Neural progenitor cell (in vitro differentiated cells): ENCODE measurements at regions not wholly inside any gene's neighbourhood (a gene's known extent, or its start where the extent isn't known, plus 50 kb on each side); places are given as distances from the start of the nearest gene placed in this dataset.

ENCODE experiments used
- EZH2 ChIP-seq: fragments of 200-600 bp; sonication (generic); IDR thresholded peaks from 2 replicates; pipeline ENCODE4 v1.6.1; 2017; ENCODE audit warnings: antibody characterized with exemption, mild to moderate bottlenecking, moderate library complexity
- TF ChIP-seq, protein P1 (sequence below): fragments of 200-600 bp; sonication (generic); IDR thresholded peaks from 2 replicates; pipeline ENCODE4 v1.5.1; 2017; ENCODE audit warnings: antibody characterized with exemption, mild to moderate bottlenecking

DNA sequence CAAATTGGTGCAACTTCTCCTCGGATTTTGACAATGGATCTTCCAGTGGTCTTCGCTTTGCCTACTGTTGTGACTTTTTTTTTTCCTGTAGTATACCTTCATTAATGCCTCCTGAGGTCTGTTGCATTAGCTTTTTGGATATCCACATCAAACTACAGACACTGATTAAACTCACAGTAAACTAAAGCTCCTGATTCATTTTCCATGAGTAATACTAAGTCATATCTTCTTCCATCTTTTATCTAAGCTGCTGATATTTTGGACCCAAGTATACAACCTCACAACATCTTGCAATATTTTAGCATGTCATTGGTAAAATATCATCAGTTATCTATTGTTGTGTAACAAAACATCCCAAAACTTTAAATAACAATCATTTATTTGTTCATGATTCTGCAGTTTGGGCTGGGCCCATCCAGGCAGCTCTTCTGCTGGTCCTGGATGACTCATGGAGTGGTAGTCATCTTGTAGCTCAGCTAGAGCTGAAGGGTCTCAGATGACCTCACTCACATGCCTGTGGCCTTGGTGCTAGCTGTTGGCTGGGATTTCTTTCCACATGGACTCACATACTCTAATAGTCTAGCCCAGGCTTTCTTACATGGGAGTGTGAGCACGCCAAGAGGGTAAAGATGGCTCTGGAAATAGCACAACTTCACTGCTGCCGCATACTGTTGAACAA is 78.3 kb upstream of the SRSF6 start:
- no peak for TF ChIP-seq EZH2
- TF ChIP-seq, protein P1, sequence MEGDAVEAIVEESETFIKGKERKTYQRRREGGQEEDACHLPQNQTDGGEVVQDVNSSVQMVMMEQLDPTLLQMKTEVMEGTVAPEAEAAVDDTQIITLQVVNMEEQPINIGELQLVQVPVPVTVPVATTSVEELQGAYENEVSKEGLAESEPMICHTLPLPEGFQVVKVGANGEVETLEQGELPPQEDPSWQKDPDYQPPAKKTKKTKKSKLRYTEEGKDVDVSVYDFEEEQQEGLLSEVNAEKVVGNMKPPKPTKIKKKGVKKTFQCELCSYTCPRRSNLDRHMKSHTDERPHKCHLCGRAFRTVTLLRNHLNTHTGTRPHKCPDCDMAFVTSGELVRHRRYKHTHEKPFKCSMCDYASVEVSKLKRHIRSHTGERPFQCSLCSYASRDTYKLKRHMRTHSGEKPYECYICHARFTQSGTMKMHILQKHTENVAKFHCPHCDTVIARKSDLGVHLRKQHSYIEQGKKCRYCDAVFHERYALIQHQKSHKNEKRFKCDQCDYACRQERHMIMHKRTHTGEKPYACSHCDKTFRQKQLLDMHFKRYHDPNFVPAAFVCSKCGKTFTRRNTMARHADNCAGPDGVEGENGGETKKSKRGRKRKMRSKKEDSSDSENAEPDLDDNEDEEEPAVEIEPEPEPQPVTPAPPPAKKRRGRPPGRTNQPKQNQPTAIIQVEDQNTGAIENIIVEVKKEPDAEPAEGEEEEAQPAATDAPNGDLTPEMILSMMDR = no peak
